ENCODE measurements at regions not wholly inside any gene's neighbourhood (a gene's known extent, or its start where the extent isn't known, plus 50 kb on each side); places are given as distances from the start of the nearest gene placed in this dataset.
"Not testable (repeated sequence)": the region's sequence is repeated elsewhere in the genome, so short reads cannot be mapped to it uniquely, and the experiment has no call there.

DNA sequence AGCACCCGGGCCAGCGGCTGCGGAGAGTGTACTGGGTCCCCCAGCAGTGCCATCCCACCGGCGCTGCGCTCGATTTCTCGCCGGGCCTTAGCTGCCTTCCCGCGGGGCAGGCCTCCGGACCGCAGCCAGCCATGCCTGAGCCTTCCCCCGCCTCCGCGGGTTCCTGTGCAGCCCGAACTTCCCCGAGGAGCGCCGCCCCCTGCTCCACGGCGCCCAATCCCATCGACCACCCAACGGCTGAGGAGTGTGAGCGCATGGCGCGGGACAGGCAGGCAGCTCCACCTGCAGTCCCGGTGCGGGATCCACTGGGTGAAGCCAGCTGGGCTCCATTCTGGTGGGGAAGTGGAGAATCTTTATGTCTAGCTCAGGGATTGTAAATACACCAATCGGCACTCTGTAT, 325.4 kb downstream of the PPP1R3A start:
- not testable (repeated sequence) for DNase-seq (ENCODE audit: low read depth)

DNA sequence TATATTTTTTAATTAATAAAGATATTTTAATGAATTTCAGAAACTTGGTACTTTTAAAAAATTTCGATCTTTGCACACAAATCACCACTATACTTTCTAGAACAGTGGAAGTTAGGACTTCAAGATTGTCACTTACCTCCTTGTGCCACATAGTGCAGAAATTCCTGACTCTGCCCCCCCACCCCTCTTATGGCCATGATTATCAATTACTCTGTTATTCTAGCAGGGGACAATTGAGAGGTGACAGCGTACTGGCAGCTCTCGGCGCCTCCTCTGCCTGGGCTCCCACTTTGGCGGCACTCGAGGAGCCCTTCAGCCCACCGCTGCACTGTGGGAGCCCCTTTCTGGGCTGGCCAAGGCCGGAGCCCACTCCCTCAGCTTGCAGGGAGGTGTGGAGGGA, 325.9 kb downstream of the PPP1R3A start:
- not testable (repeated sequence) for DNase-seq (ENCODE audit: low read depth)

DNA sequence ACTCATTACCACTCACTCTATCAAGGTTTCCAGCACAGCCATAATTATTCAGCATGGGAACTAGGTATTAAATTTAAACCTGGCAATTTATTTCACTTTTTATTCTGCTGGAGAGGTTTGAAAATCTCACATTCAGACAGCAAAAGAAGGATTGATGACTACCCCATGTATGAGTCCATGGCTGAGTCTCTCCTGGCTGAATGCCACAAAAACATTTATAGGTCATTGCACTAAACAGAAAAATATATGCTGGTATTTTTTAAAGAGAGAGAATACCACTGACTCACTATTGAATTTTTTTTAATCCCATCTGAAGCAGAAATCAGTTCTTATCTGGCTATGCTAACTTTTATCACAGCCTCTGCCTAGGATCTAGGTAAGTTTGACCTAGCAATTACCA, 336.3 kb downstream of the PPP1R3A start:
- peak; percentile 15 for DNase-seq (ENCODE audit: low read depth)

DNA sequence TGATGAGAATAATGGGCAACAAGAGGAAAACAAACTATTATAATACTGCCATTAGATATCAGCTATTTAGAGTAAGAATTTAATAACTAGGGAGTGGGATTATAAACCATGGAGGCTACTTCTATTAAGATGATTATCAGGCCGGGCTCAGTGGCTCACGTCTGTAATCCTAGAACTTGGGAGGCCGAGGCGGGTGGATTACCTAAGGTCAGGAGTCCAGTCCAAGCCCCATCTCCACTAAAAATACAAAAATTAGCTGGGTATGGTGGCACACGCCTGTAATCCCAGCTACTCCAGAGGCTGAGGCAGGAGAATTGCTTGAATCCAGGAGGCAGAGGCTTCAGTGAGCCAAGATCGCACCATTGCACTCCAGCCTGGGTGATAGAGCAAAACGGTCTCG, 355.6 kb downstream of the PPP1R3A start:
- DNase-seq (ENCODE audit: low read depth): not testable (repeated sequence)

DNA sequence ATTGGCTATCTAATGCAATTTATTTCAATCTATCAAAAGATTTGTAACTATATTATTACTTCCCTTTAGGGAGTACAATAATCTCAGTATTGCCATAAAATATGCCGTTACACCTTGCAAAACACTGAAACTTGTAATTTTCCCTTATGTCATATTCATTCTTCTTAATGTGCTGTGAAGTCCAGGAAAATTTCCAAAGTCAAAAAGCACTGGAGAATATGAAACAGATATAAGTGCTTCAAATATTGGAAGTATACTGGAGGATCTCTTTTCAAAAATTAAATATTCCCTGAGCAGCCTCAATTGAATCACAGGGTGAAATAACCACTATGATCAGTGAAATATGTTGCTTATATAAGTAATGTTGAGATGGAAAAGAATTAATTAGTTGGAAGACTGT, 356.0 kb downstream of the PPP1R3A start:
- DNase-seq (ENCODE audit: low read depth): no peak

DNA sequence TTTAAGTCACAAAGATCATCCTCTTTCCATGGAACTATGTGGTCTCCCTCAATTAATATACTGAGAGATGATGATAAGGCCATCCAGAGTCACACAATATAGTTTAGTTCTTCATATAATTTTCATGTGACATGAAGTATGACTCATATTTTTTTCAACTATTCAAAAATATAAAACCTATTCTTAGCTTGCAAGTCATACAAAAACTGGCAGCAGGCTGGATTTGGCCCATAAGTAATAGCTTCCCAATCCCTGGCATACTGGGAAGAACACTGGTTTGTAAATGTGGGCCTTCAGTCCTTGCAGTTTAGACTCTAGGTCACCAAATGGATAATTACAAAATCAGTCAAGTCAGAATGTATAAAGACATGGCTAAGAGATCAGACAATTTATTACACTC, 356.6 kb downstream of the PPP1R3A start:
- DNase-seq (ENCODE audit: low read depth): no peak

DNA sequence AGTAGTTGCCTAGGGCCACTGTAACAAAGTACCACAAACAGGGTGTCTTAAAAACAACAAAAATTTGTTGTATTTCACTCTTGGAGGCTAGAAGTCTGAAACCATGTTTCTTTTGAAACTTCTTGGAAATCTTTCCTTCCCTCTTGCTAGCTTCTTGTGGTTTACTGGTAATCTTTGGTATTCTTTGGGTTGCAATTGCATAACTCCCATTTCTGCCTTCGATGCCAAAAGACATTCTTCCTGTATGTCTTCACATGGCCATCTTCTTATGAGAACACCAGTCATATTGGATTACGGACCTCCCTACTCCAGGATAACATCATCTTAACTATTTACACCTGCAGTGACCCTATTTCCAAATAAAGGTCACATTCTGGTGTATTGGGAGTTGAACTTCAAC, 357.4 kb downstream of the PPP1R3A start:
- peak; percentile 66 for DNase-seq (ENCODE audit: low read depth)

DNA sequence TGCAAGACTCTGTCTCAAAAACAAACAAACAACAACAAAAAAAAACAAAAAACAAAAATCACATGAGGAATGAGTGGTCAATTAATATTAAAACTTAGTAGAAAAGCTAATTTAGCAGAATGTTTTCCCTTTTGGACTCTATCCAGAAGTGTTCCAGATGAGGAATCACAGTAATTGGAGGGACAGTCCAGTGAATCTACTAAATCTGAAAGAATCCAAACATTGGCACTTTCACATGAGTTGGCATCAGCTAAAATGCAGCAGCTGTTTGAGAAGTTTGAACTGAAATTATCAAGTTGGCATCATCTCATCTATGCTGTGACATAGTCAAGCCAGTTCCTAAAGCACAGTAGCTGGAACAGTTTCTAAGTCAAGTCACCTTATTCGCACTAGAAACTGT, 367.8 kb downstream of the PPP1R3A start:
- no peak for DNase-seq (ENCODE audit: low read depth)

DNA sequence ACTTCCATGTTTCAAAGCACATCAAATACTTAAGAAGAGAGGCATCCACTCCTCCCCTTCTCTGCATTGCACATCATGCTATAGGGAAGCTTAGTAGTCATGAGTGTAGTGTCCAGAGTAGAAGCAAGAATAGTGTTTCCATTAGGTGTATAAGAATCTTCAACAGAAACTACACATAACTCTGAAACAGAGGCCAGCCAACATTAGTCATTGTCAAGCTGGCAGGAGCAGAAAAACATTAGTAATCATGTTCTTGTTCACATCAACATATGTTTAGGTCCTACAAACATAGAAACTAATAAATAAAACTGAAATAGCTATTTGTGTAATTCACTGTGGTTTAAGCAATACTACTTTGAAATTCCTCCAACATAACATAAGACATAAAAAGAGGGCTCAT, 370.2 kb downstream of the PPP1R3A start:
- no peak for DNase-seq (ENCODE audit: low read depth)

DNA sequence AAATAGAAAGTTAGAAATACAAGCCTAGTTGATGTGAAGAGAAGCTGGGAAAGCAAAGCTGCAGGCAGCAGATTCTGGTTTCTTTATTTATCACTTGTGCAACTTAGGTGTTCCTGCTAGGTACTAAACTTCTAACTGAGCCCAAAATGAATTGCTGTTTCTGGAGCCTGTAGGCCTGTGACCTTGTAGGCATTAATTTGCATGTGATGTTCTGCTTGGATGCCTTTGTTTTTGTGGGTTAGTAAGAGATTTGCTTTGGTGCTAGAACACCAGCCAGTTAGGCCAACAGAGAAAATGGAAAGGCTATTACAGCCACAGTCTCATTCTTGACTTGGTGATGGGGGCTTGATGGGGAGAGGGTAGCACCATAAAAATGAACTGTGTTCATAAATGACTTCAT, 370.7 kb downstream of the PPP1R3A start:
- DNase-seq (ENCODE audit: low read depth): no peak

DNA sequence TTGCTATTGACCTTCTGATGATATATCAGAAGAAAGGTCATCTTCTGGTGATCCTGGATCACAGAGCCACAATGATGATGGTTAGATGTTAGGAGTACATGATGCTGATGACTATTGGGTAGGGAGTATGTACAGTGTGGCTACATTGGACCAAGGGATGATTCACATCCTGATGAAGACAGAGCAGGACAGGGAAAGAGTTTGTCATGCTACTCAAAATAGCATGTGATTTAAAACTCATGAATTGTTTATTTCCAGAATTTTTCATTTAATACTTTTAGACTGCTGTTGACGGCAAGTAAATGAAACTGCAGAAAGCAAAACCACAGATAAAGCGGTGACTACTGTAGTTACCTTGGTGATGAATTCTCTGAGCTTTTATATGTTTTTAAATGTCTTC, 397.3 kb downstream of the PPP1R3A start:
- DNase-seq (ENCODE audit: low read depth): peak; percentile 29

DNA sequence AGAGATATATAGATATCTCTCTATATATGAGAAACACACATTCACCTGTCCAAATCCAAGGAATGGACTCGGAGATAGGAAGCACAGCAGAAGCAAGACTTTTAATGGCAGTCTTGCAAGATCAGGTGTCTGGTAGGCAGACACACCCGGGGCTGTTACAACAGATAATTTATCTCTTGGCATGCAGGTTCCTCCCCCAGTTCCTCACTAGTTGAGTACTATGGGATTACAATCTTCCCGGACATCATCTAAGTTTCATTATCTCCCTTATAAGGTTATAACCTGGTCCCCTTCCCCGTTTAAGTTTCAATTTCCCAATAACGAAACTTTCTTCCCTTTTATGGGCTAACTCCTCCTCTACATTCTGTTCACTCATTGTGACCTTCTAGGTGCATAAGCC, 399.3 kb downstream of the PPP1R3A start:
- no peak for DNase-seq (ENCODE audit: low read depth)

DNA sequence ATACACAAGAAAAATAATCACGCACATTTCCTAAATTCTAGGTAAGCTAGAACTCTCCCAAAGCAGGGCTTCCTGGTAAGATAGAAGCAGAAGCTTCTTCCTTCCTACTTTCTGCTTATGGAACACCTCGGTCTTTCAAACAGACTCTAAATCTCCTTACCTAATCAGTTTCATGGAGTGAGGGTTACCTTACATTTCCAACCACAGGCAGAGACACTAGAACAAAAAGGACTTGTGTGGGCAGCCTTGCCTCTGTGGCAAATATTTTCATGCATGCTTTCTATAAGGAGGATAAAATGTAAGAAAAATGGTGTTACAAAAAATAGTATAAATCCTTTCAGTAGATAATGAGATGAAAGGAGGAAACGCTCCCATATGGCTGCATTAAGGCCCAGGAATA, 386.3 kb upstream of the SMIM30 start:
- DNase-seq (ENCODE audit: low read depth): no peak

DNA sequence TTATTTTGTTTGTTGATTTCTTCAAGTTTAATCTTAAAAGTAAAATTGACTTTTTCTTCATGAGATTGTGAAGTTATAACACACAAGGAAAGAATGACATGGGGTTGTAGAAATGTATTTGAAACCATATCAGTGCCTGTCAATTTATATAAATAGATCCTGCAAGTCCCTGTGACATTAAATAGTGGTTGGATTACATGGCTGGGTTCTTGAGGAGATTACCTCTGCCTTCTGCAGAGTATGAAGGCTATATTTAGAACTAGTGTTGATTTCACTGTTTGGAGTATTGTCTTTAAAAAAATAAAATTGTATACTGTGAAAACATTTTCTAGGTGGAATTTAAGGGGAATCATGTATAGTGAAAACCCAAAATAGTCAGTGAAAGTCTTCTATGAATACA, 385.8 kb upstream of the SMIM30 start:
- no peak for DNase-seq (ENCODE audit: low read depth)

DNA sequence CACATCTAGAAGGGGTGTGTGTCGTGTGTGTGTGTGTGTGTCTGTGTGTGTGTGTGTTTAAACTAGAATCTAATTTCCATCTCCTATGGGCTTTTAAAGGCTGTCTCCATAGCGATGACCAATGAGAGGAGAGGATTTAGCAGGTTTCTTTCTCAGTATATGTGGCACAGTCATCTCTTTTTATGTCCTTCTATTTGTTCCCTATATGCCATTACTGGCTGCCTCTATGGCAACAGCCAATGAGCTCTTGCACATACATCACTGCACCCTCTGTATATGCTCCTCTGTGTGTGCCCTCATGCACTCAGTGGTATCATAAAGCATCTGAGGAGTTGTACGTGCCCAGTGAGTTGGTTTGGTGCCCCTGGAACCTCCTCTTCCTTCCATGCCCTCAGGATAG, 378.2 kb upstream of the SMIM30 start:
- DNase-seq (ENCODE audit: low read depth): not testable (repeated sequence)

DNA sequence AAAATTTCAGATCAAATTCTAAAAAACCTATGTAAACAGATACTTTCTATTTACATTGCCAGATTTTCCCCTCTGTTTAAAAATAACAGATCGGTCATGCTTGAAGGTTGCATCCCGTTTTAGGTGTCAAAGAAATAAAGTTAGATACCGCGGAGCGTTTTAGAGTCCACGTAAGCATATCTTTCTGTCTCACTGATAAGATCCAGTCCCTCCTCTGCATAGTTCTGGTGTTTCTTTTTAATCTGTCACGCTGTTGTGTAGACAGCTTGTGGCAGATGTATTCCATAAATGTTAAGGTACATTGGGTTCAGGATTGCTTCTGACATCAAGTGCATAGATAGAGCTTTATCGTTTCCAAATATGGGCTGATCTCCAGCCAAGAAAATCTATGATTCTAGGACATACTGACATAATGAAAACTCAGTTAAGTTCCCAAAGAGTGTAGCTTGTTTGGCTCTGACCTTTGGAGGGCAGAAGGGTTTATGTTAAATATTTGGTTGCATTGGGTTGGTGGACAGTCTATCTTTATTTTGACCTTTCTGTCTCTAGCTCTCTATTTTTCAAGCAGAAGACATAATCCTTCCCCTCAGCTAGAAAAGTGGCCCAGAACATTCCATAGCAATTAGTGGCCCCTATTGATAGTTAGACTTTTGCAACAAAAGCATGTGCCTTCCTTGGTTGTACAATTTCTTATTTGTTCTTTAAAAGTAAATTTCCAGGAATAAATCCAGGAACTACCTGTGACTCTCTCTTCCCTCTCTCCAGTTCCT, 376.6 kb upstream of the SMIM30 start:
- DNase-seq (ENCODE audit: low read depth): not testable (repeated sequence)

DNA sequence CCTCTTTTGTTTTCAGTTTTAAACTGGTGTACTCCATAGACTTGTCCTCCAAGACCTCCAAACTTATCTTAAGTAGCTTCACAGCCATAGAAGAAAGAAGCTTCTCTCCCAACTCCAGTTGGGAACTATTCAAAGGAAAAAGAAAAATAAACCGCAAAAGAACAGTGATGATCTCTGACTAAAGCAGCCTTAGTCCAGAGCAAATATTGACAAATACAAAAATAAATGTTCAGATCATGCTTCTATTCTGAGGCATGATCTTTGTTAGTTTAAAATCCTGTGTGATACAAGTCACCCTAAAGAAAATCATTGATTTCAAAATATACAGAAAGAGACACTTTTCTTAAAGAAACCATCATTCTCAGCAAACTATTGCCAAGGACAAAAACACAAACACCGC, 373.0 kb upstream of the SMIM30 start:
- DNase-seq (ENCODE audit: low read depth): no peak

DNA sequence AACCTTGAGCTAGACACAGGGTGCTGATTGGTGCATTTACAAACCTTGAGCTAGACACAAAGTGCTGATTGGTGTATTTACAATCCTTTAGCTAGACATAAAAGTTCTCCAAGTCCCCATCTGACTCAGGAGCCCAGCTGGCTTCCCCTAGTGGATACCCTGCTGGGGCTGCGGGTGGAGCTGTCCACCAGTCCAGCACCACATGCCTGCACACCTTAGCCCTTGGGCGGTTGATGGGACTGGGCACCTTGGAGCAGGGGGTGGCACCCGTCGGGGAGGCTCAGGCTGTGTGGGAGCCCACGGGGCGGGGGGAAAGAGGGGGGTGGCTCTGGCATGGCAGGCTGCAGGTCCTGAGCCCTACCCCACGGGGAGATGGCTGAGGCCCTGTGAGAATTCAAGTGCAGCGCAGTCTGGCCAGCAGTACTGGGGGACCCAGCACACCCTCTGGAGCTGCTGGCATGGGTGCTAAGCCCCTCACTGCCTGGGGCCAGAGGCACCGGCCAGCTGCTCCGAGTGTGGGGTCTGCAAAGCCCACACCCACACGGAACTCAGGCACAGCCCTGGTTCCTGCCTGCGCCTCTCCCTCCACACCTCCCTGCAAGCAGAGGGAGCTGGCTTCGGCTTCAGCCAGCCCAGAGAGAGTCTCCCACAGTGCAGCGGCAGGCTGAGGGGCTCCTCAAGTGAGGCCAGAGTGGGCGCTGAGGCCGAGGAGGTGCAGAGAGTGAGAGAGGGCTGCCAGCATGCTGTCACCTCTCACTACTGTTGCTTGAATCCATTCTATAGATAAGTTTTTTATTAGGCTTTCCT, 369.8 kb upstream of the SMIM30 start:
- DNase-seq (ENCODE audit: low read depth): no peak

DNA sequence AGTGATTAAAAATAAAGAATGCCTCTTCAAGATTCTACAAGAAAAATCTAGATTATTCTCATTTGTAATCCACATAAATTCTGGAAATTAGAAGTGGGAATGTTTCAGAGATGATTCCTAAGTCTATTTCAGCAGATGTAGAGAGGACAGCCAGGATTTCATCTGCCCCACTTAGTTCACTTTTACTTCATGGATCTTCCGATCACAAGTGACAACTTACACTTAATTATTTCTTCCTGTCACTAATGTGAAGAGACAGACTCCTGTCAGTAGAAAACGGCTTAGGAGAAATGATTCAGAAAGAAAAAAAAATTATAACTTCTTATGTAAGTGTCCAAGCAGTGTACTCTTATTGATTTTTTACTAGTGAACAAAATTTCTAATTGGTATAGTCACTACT, 368.2 kb upstream of the SMIM30 start:
- no peak for DNase-seq (ENCODE audit: low read depth)

DNA sequence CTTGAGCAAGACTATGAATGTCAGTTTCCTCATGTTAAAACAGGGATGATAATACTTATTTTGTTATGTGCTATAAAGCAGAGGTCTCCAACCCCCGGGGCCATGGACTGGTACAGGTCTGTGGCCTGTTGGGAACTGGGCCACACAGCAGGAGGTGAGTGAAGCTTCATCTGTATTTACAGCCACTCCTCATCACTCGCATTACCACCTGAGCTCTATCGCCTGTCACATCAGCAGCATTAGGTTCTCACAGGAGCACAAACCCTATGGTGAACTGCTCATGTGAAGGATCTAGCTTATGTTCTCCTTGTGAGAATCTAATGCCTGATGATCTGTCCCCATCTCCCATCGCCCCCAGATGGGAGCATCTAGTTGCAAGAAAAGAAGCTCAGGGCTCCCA, 365.3 kb upstream of the SMIM30 start:
- no peak for DNase-seq (ENCODE audit: low read depth)

DNA sequence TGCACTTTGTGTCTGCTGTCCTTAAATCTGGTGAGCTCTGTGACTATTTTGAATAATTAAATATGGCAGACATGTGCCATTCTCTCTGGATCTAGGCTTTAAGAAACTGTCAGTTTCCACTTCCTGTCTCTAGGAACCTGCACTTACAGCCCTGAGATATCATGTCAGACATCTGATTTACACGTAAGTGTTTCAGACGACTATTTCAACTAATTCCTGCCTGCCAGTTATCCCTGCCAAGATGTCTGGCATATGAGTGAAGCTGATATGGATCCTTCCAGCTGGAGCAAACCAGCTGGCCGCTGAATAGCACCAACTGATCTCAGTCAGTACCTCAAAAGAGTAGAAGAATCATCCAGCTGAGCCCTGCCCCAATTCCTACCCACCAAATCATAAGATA, 362.2 kb upstream of the SMIM30 start:
- no peak for DNase-seq (ENCODE audit: low read depth)

DNA sequence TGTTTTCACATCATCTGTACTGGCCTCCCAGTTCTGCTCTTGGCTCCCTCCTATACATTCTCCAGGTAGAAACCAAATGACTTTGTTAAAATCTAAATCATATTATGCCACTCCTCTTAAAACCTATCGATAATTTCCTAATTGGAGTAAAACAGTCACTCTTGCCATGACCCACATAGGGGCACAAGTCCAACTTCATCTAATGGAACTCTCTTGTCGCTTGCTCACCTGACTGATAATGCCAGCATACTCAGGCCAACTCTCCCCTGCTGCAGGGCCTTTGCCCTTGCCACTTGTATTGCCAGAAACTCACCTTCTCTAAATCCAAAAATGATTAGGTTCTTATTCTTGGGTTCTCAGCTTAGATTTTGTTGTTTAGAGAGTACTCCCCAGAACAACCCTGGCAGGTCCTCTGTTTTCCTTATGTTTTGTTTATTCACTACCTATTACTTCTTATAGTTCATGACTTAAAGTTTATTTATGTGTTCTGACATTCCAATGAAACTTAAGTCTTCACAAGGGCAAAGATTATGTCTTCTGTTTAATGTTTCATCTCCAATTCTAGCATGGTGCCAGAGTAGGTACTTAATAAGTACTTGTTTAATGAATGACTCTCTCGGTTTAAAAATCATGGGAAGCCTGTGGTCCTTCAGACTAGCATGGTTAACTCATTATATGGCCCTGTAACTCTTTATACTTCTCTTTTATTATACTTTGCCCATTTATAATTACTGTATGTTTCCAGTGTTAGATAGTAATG, 345.9 kb upstream of the SMIM30 start:
- no peak for DNase-seq (ENCODE audit: low read depth)

DNA sequence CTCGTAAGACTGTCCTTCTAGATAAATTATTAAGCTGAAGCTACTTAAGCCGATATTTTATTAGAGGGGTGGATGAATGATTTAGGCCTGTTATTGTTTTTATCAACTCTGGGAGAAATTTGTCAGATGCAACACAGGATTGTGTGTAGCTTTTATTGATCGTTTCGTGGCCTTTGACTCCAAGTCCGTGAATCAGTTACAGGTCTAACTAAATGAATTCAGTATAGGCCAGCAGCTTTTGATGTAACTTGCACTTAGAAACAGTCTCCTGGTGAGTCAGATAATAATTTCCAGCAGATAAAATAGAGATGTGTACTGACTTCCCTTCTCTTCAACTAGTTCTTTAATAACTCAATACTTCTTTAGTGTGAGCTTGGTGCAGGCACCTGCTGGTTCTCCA, 341.7 kb upstream of the SMIM30 start:
- DNase-seq (ENCODE audit: low read depth): no peak

Data from HS-5 (cell line).